ENCODE measurements at regions not wholly inside any gene's neighbourhood (a gene's known extent, or its start where the extent isn't known, plus 50 kb on each side); places are given as distances from the start of the nearest gene placed in this dataset.

DNA sequence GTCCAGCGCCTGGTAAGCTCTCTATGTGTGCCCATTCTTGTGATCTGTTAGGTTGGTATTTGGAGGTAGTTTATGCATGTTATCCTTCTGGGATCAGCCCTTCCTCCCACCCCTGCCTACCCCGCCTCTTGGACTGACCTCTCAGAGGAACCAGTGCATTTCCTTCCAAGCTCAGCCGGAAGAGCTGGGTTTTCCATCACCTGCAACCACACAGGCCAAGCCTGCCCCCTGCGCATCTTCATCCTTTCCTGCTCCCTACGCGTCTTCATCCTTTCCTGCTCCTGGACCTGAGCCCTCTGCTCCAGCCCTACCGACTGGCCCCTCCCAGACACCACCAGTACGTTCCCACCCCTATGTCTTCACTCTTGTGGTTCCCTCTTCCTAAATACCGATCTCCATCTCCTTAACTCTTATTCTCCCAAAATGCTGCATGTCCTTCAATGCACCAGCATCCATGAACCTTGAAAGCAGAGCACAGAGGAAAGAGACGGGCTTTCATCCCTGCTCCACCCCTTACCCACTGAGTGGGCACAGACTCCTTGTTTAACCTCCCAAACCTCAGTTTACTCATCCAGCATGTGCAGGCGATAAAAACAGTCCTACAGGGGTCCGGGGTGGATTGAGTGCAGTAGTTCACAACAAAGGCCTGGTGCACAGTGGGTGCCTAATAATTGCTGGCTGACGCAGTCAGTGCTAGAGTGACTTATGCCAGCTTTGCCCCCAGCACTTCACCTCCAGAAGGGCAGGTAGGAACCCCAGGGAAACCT is 526.3 kb downstream of the MATN1 start:
- ATAC-seq: no peak
- H3K9me3 Mint-ChIP-seq (ENCODE audit: low read depth): no peaks in the 10 kb centered on the region
- H3K4me3 Mint-ChIP-seq: no peak overlapping the region
- H3K36me3 Mint-ChIP-seq: no peaks in the 10 kb centered on the region
- H3K4me1 Mint-ChIP-seq: peaks cover 13% of the 10 kb centered on the region
- peaks cover 10% of the 10 kb centered on the region for H3K27me3 Mint-ChIP-seq
- DNase-seq: no peak
- CTCF ChIA-PET: no interaction called here
- H3K27ac Mint-ChIP-seq: no peak overlapping the region

DNA sequence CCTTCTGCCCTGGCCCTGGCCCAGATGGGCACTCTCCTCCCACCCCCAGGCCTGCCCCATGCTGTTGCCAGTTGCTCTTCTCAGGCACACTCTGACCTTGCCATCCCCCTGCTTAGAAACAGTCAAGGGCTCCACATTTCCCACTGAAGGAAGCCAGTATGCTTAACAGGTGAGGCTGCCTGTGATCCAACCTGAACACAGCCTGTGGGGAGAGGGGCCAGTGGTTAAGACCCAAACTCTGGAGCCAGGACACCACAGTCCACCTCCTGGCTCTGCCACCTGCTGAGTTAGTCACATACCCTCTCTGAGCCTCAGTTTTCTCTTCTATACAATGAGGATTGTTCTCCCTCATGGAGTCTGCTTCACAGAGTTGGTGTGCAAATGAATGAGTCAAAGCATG is 526.9 kb downstream of the MATN1 start:
- Mint-ChIP-seq H3K4me3 (no peak overlapping the region), H3K9me3 (ENCODE audit: low read depth) (no peaks in the 10 kb centered on the region), H3K36me3 (no peaks in the 10 kb centered on the region), H3K4me1 (peaks cover 15% of the 10 kb centered on the region), H3K27me3 (peaks cover 10% of the 10 kb centered on the region), H3K27ac (no peak overlapping the region)
- ATAC-seq (no peak), DNase-seq (no peak)
- CTCF ChIA-PET: no interaction called here

DNA sequence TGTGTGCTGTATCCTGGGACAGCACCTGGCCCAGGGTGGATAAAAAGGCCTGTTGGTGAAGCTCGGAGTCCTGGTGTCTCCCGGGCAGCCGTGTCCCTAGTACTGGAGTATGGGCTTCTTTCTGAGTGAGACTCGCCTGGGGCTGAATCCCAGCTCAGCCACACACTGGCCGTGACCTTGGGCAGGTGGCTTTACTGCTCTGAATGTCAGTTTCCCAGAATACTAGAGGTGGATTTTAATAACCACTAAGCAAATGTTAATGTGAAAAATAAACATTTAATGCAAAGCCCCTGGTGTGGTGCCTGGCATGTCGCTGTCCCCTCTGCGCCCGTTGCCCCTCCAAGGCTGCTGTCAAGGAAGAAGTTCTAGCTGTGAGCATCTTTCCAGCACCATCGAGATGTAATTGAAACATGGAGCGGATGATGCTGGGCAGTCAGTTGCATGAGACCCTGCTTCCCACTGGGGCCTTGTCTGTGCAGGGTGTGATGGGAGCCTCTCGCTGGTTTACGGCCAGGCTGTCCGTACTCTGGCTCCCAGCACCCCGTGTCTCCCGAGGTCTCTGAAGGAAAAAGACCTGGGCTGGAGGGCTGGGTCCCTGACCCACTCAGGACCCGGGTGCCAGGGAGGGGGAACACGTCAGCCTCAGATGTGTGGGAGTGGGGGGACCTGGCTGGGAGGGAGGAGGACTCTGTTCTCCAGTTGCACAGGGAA is 527.8 kb downstream of the MATN1 start:
- Mint-ChIP-seq H3K27ac (no peak overlapping the region), H3K4me3 (no peak overlapping the region), H3K4me1 (peaks cover 23% of the 10 kb centered on the region), H3K27me3 (peaks cover 10% of the 10 kb centered on the region), H3K9me3 (ENCODE audit: low read depth) (no peaks in the 10 kb centered on the region), H3K36me3 (no peaks in the 10 kb centered on the region)
- CTCF ChIA-PET: no interaction called here
- ATAC-seq (no peak), DNase-seq (no peak)

DNA sequence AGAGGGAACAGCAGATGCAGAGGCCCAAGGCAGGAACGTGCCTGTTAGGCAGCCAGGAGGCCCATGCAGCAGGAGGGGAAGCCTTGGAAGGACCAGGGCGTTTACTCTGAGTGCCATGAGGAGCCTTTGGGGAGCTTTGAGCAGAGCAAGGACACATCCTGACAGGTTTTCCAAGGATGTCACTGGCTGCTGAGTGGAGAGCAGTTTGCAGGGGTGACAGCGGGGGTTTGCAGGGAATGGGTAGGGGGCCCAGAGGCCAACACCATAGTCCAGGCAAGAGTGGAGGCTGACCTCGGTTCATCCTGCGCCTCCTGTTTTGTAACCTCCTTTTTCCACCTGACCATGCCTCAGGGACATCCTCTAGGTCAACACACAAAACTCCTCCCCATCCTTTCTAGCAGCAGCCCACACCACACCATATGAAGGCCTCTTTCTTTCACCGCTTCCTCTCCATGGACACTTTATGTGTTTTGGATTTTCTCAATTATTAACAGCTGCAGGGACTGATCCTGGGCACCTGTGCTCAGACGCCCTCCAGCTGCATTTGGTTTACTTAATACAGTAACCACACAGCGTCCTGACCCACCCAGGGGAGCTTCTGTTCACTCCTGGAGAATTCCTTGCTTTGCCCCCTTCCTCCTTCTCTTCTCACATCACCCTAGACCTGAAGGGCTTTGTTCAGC is 528.5 kb downstream of the MATN1 start:
- no peak overlapping the region for H3K27ac Mint-ChIP-seq
- H3K9me3 Mint-ChIP-seq (ENCODE audit: low read depth): no peaks in the 10 kb centered on the region
- CTCF ChIA-PET: no interaction called here

DNA sequence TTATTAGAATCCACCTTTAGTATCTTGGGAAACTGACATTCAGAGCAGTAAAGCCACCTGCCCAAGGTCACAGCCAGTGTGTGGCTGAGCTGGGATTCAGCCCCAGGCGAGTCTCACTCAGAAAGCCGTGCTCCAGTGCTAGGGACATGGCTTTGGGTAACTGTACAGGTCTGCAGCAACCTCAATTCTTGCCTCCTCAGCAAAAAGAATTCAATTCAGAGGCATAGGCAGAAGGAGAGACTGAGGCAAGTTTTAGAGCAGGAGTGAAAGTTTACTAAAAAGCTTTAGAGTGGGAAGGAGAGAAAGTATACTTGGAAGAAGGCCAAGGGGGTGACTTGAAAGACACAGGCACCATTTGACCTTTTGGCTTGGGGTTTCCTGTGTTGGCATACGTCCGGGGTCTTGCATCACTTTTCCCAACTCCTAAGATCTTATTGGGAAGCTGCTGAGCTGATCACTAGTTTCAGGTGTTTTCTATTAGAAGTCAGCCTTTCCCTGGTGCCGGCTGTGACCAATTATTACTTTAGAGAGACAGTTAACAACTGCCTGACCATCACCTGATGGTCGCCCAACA is 529.3 kb downstream of the MATN1 start:
- DNase-seq (no peak), ATAC-seq (no peak)
- CTCF ChIA-PET: no interaction called here
- Mint-ChIP-seq H3K27ac (no peak overlapping the region), H3K27me3 (peaks cover 10% of the 10 kb centered on the region), H3K4me1 (peaks cover 26% of the 10 kb centered on the region), H3K4me3 (no peak overlapping the region), H3K36me3 (no peaks in the 10 kb centered on the region), H3K9me3 (ENCODE audit: low read depth) (no peaks in the 10 kb centered on the region)

More for the DNA sequence above, 528.5 kb downstream of the MATN1 start:
- Mint-ChIP-seq H3K4me1 (peaks cover 26% of the 10 kb centered on the region), H3K4me3 (no peak overlapping the region), H3K36me3 (no peaks in the 10 kb centered on the region), H3K27me3 (peaks cover 10% of the 10 kb centered on the region)
- DNase-seq (no peak), ATAC-seq (no peak)

DNA sequence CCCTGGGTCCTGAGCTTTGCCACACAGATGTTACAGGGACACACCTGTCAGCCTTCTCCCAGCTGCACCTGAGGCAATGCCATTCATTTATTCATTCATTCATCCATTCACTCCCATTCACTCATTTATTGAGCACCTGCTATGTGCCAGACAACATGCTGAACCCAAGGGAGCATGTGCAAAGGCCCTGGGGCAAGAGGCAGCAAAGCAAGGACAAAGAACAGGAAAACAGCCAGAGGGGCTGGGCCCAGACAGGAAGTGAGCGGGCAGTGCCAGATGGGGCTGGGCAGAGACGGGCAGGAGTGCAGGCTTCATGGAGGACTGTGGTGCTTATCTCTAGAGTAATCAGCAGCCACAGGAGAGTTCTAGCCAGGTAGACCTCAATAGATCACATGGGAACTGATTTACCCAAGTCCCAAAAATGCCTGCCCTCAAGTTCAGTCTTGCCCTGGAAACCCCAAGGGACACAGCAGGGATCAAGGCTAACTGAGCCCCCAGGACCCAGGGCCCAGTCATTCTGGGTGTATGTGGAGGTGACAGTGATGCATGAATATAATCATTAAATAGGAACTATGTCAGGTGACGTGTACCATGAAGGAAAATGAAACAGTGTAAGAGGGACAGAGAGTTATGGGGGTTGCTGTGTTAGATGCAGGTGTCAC is 530.3 kb downstream of the MATN1 start:
- Mint-ChIP-seq H3K27me3 (peaks cover 10% of the 10 kb centered on the region), H3K27ac (no peak overlapping the region), H3K4me1 (peaks cover 26% of the 10 kb centered on the region), H3K4me3 (no peak overlapping the region), H3K9me3 (ENCODE audit: low read depth) (no peaks in the 10 kb centered on the region), H3K36me3 (no peaks in the 10 kb centered on the region)
- no peak for DNase-seq
- CTCF ChIA-PET: no interaction called here
- ATAC-seq: no peak

DNA sequence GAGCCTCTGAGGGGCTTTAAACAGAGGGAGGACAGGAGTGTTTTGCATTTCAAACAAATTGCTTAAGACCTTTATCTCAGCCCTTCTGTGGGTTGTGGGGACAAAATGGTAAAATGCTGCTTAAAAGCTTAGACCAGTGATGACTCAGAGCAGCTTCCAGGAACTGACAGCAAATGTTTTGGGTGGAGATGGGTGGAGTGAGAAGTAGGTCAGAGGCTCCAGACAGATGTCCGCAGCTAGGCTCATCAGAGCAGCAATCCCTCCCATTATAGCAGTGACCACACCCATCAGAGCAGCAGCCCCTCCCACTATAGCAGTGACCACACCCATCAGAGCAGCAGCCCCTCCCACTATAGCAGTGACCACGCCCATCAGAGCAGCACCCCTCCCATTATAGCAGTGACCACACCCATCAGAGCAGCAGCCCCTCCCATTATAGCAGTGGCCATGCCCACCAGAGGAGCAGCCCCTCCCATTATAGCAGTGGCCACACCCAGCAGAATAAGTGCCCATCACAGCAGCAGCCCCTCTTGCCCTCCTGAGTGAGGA is 532.2 kb downstream of the MATN1 start:
- CTCF ChIA-PET: interaction anchor here (1.0 kb wide), 1 partner anchor 189 kb away, joined by 3 read pairs; no protein-coding TSS in a partner anchor

DNA sequence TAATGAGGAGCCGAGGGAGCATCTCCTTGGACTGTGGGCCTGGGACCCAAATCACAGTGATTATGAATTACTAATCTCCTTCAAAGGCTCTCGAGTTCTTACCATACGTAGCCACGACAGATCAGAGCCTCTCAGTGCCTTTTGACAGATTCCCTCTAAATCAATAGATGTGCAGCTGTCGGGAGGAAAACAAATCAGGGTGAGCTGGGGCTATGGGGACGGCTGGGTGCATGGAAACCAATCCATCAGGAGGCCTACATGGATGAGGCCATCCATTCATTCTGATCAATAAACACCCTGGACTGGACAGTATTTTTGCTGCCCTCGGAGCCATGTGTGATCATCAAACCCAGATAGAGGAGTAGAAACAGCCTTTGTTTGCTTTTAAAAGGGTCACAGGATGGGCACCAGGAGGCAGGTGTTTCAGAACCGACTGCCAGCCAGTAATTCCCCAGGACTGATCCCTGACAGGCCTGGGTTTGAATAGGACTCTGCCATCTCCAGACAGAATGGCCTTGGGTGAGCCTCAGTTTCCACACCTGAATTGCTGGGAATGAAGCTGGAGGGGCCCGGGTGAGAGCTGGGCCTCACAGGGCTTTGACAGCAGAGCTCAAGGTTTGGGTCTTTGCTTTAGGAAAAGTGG is 532.8 kb downstream of the MATN1 start:
- H3K4me3 Mint-ChIP-seq: no peak overlapping the region
- ATAC-seq (no peak), DNase-seq (no peak)
- no peaks in the 10 kb centered on the region for H3K36me3 Mint-ChIP-seq
- CTCF ChIA-PET: interaction anchor here (1.0 kb wide), 1 partner anchor 189 kb away, joined by 3 read pairs; no protein-coding TSS in a partner anchor
- no peaks in the 10 kb centered on the region for H3K27me3 Mint-ChIP-seq
- H3K27ac Mint-ChIP-seq: peak overlapping the region; percentile 62
- H3K4me1 Mint-ChIP-seq: peaks cover 20% of the 10 kb centered on the region
- no peaks in the 10 kb centered on the region for H3K9me3 Mint-ChIP-seq (ENCODE audit: low read depth)

More for the DNA sequence above, 532.2 kb downstream of the MATN1 start:
- peak overlapping the region; percentile 62 for H3K27ac Mint-ChIP-seq
- H3K27me3 Mint-ChIP-seq: no peaks in the 10 kb centered on the region
- no peaks in the 10 kb centered on the region for H3K36me3 Mint-ChIP-seq
- H3K4me3 Mint-ChIP-seq: no peak overlapping the region
- no peaks in the 10 kb centered on the region for H3K9me3 Mint-ChIP-seq (ENCODE audit: low read depth)
- ATAC-seq (peak; percentile 94), DNase-seq (peak; percentile 71)
- peaks cover 20% of the 10 kb centered on the region for H3K4me1 Mint-ChIP-seq

DNA sequence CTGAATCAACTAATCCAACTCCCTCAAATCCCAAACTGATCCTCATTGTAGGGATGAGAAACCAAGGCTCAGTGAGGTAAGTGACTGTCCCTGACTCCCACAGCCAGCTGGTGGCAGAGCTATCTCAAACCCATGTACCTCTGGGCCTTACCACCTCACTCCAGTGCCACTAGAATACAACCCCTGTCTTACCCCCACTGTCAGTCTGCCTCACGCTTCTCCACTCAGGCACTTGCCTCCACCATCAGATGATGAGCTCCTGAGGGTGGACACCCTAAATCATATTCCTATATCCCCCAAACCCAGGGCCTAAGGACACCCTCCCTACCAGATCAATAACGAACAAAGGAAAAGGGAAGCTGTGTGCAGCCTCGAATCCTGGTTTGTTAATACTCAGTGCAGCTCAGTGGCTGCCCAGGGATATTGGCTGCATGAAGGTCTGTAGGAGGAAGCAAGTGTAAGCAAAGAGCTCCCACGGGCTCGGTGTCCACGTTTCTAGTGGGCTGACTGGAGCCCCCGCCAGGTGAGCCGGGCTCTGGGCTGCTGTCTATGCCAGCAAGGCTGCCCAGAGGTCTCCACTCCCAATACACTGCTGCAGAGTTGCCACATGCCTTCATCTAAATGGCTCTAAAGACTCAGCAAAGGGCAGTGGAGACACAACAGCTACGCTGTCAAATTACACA is 533.4 kb downstream of the MATN1 start:
- CTCF ChIA-PET: no interaction called here
- Mint-ChIP-seq H3K27me3 (no peaks in the 10 kb centered on the region), H3K4me1 (peaks cover 20% of the 10 kb centered on the region), H3K4me3 (no peak overlapping the region), H3K36me3 (no peaks in the 10 kb centered on the region), H3K27ac (no peak overlapping the region), H3K9me3 (ENCODE audit: low read depth) (no peaks in the 10 kb centered on the region)
- DNase-seq: no peak
- no peak for ATAC-seq

DNA sequence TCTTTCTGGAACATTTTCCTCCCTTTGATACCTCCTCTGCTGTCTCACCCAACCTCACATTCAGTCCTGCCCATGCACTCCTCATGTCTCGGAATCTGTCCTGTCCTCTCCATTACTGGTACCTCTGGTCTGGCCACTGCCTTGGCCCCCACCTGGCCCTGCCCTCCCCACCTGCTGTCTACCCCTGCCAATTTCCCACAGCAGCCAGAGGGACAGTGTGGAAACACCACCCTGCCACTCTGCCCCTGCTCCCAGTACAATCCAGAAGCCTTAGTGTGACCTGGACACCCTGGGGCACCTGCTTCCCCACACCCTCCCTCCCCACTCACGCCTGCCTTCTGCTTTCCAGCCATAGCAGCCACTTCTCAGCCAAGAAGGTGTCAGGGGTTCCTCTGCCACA is 534.4 kb downstream of the MATN1 start:
- Mint-ChIP-seq H3K27ac (no peak overlapping the region), H3K27me3 (no peaks in the 10 kb centered on the region), H3K4me3 (no peak overlapping the region), H3K4me1 (peaks cover 20% of the 10 kb centered on the region), H3K9me3 (ENCODE audit: low read depth) (no peaks in the 10 kb centered on the region), H3K36me3 (no peaks in the 10 kb centered on the region)
- ATAC-seq (no peak), DNase-seq (no peak)
- CTCF ChIA-PET: no interaction called here

DNA sequence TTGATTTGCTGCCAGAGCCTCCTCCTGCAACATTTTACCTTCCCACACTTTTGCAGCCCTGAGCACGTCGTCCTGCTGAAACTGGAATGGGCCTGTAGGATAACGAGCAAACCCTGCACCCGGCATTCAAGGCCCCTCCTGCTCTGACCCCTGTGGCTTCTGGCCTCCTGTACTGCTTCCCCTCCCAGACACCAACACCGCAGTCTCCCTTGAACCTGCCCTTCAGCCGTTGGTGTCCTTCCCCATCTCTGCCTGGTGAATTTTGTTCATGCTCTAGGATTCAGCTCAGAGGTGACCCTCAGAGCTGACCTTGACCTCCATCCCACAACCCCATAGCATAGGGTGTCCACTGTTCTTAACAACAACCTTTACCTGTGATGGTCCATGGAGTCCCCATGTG is 535.1 kb downstream of the MATN1 start:
- Mint-ChIP-seq H3K27me3 (no peaks in the 10 kb centered on the region), H3K36me3 (no peaks in the 10 kb centered on the region), H3K4me1 (peaks cover 20% of the 10 kb centered on the region), H3K27ac (no peak overlapping the region), H3K4me3 (no peak overlapping the region), H3K9me3 (ENCODE audit: low read depth) (no peaks in the 10 kb centered on the region)
- no peak for ATAC-seq
- DNase-seq: no peak
- CTCF ChIA-PET: no interaction called here

DNA sequence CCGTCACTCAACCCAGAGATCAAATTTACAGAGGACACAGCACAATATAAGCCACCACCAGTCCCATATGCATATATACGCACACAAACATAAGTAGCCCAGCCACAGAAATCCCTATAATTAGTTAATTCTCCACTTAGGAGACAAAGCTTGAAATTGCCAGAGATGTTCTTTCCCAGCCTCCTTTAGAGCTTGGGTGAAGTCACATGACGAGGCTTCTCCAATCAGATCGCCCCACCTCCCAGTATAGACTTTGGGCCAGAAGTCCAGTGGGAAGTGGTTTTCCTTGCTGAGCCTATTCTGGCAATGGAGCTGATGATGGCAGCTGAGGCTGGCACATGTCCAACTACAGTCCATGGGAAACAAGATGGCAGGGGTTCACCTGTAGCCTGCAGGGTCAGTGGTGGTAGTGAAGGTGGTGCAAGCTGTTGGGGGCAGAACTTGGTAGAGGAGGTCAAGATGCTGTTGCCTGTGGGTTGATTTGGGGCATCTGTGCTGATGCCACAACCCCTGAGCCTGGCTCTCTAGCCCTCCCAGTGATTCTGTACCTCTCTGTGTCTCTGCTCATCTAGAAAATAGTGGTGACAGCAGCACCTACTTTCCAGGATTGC is 535.9 kb downstream of the MATN1 start:
- no peak for ATAC-seq
- no peak for DNase-seq
- CTCF ChIA-PET: no interaction called here
- Mint-ChIP-seq H3K4me3 (no peak overlapping the region), H3K27me3 (no peaks in the 10 kb centered on the region), H3K4me1 (peaks cover 15% of the 10 kb centered on the region), H3K36me3 (no peaks in the 10 kb centered on the region), H3K27ac (no peak overlapping the region), H3K9me3 (ENCODE audit: low read depth) (no peaks in the 10 kb centered on the region)

Data from activated CD8-positive, alpha-beta memory T cell treated with anti-CD3 and anti-CD28 coated beads, Interleukin-2, amount 10 ng/mL, durations not matched to agents 7 days and 5 days (primary cell).